NCI-H510A (cell line): ENCODE measurements at regions not wholly inside any gene's neighbourhood (a gene's known extent, or its start where the extent isn't known, plus 50 kb on each side); places are given as distances from the start of the nearest gene placed in this dataset.

Experiments used
- DNase-seq: peaks from one replicate; lab custom pipeline; 2025; lab: John Stamatoyannopoulos, UW

- DNase-seq, result no peak
Observed at GRCh38 chr5:68482199-68482598, 266.6 kb downstream of the PIK3R1 start.

GRCh38 chr5:68484307-68485068 is 268.9 kb downstream of the PIK3R1 start:
- DNase-seq, result no peak

- no peak for DNase-seq
Observed at GRCh38 chr5:68489556-68489955, 274.0 kb downstream of the PIK3R1 start.

- DNase-seq, result no peak
Observed at GRCh38 chr5:68490406-68490805, 274.9 kb downstream of the PIK3R1 start.

- no peak for DNase-seq
Observed at GRCh38 chr5:68494771-68495170, 279.2 kb downstream of the PIK3R1 start.

- DNase-seq, result no peak
Observed at GRCh38 chr5:68499987-68500386, 284.4 kb downstream of the PIK3R1 start.

- DNase-seq, result no peak
Observed at GRCh38 chr5:68500813-68501212, 285.3 kb downstream of the PIK3R1 start.

GRCh38 chr5:68502531-68502930 is 287.0 kb downstream of the PIK3R1 start:
- no peak for DNase-seq

- no peak for DNase-seq
Observed at GRCh38 chr5:68504306-68504705, 288.8 kb downstream of the PIK3R1 start.

GRCh38 chr5:68505917-68506860 is 290.6 kb downstream of the PIK3R1 start:
- DNase-seq, result no peak

GRCh38 chr5:68515514-68515913 is 300.0 kb downstream of the PIK3R1 start:
- no peak for DNase-seq

- no peak for DNase-seq
Observed at GRCh38 chr5:68518286-68518685, 302.7 kb downstream of the PIK3R1 start.

GRCh38 chr5:68519143-68519542 is 303.6 kb downstream of the PIK3R1 start:
- DNase-seq, result no peak

- DNase-seq, result no peak
Observed at GRCh38 chr5:68521776-68522175, 306.2 kb downstream of the PIK3R1 start.

GRCh38 chr5:68522863-68523262 is 307.3 kb downstream of the PIK3R1 start:
- DNase-seq, result no peak

- no peak for DNase-seq
Observed at GRCh38 chr5:68528821-68529273, 313.3 kb downstream of the PIK3R1 start.

- DNase-seq, result no peak
Observed at GRCh38 chr5:68529581-68529980, 314.0 kb downstream of the PIK3R1 start.

- DNase-seq, result no peak
Observed at GRCh38 chr5:68531970-68532369, 316.4 kb downstream of the PIK3R1 start.

GRCh38 chr5:68533051-68533450 is 317.5 kb downstream of the PIK3R1 start:
- no peak for DNase-seq

- DNase-seq, result peak; percentile 19
Observed at GRCh38 chr5:68533571-68534084, 318.1 kb downstream of the PIK3R1 start.

- DNase-seq, result peak; percentile 41
Observed at GRCh38 chr5:68534131-68534940, 318.8 kb downstream of the PIK3R1 start.
